HepG2 (cell line): ENCODE measurements at regions not wholly inside any gene's neighbourhood (a gene's known extent, or its start where the extent isn't known, plus 50 kb on each side); places are given as distances from the start of the nearest gene placed in this dataset.
A peak's percentile ranks its signal among the peaks of the same experiment; 100 is the strongest.

Experiments
- ARID5B ChIP-seq: IDR thresholded peaks from 2 replicates; pipeline ENCODE4 v1.4.0; 2020; ENCODE audit warnings: mild to moderate bottlenecking, missing genetic modification reagents
- DR1 ChIP-seq: sonication (generic); formaldehyde crosslinking; IDR thresholded peaks from 2 replicates; pipeline ENCODE4 v1.8.0; 2021; ENCODE audit warnings: mild to moderate bottlenecking, missing genetic modification reagents, inconsistent platforms
- FOSL1 ChIP-seq: sonication (generic); formaldehyde crosslinking; IDR thresholded peaks from 2 replicates; pipeline ENCODE4 v1.9.0; 2021; ENCODE audit warnings: missing genetic modification reagents, borderline replicate concordance
- FOSL2 ChIP-seq: sonication (generic); formaldehyde crosslinking; IDR thresholded peaks from 2 replicates; pipeline ENCODE4 v1.4.0; 2020; ENCODE audit warnings: missing genetic modification reagents
- FOXP4 ChIP-seq: sonication (generic); formaldehyde crosslinking; IDR thresholded peaks from 2 replicates; pipeline ENCODE4 v1.4.0; 2020; ENCODE audit warnings: missing genetic modification reagents
- HDAC2 ChIP-seq: sonication (generic); formaldehyde crosslinking; IDR thresholded peaks from 2 replicates; pipeline ENCODE4 v1.4.0; 2020; ENCODE audit warnings: missing genetic modification reagents
- JUND ChIP-seq: sonication (generic); formaldehyde crosslinking; IDR thresholded peaks from 2 replicates; pipeline ENCODE4 v1.8.0; 2022; ENCODE audit warnings: mild to moderate bottlenecking, missing genetic modification reagents
- POLR2A ChIP-seq, 2 experiments: IDR thresholded peaks; 2 replicates each; pipeline ENCODE4 v1.6.1; 2011; ENCODE audit warnings: low read depth in 2 of 2, low read length in 2 of 2, mild to moderate bottlenecking in 1 of 2, moderate library complexity in 1 of 2; ENCODE audit not compliant: insufficient read depth in 1 of 2
- RARG ChIP-seq: sonication (generic); formaldehyde crosslinking; IDR thresholded peaks from 2 replicates; pipeline ENCODE4 v1.4.0; 2020; ENCODE audit warnings: low read depth, mild to moderate bottlenecking, missing genetic modification reagents
- RFXAP ChIP-seq: sonication (generic); formaldehyde crosslinking; IDR thresholded peaks from 2 replicates; pipeline ENCODE4 v1.4.0; 2020; ENCODE audit warnings: missing genetic modification reagents, borderline replicate concordance
- SIN3B ChIP-seq: fragments of 150-350 bp; IDR thresholded peaks from 2 replicates; pipeline ENCODE4 v1.6.1; 2014; ENCODE audit warnings: low read length
- SIX4 ChIP-seq: sonication (generic); formaldehyde crosslinking; IDR thresholded peaks from 2 replicates; pipeline ENCODE4 v1.4.0; 2020; ENCODE audit warnings: missing genetic modification reagents
- TAF1 ChIP-seq: sonication (generic); formaldehyde crosslinking; IDR thresholded peaks from 2 replicates; pipeline ENCODE4 v1.4.0; 2020; ENCODE audit warnings: missing genetic modification reagents
- TCF7 ChIP-seq: sonication (generic); IDR thresholded peaks from 2 replicates; pipeline ENCODE4 v1.6.1; 2016; ENCODE audit warnings: antibody characterized with exemption, low read depth
- ZC3H13 ChIP-seq: sonication (generic); formaldehyde crosslinking; IDR thresholded peaks from 2 replicates; pipeline ENCODE4 v1.8.1; 2023; ENCODE audit warnings: mild to moderate bottlenecking, missing genetic modification reagents, moderate library complexity
- ZNF12 ChIP-seq: sonication (generic); formaldehyde crosslinking; IDR thresholded peaks from 2 replicates; pipeline ENCODE4 v1.5.0; 2020; ENCODE audit warnings: missing genetic modification reagents
- ZNF367 ChIP-seq: sonication (generic); formaldehyde crosslinking; IDR thresholded peaks from 2 replicates; pipeline ENCODE4 v1.4.0; 2020; ENCODE audit warnings: missing genetic modification reagents, borderline replicate concordance
- ZNF468 ChIP-seq: sonication (generic); formaldehyde crosslinking; IDR thresholded peaks from 2 replicates; pipeline ENCODE4 v1.8.0; 2022; ENCODE audit warnings: mild to moderate bottlenecking, moderate library complexity, missing genetic modification reagents
- ZNF660 ChIP-seq: sonication (generic); formaldehyde crosslinking; IDR thresholded peaks from 2 replicates; pipeline ENCODE4 v1.5.1; 2020; ENCODE audit warnings: mild to moderate bottlenecking, low read depth, missing genetic modification reagents, borderline replicate concordance
- TF ChIP-seq, protein P1 (sequence below): sonication (generic); formaldehyde crosslinking; IDR thresholded peaks from 2 replicates; pipeline ENCODE4 v1.4.0; 2020; ENCODE audit warnings: missing genetic modification reagents
- TF ChIP-seq, protein P2 (sequence below): sonication (generic); formaldehyde crosslinking; IDR thresholded peaks from 2 replicates; pipeline ENCODE4 v1.5.0; 2020; ENCODE audit warnings: missing genetic modification reagents
- TF ChIP-seq, protein P3 (sequence below): IDR thresholded peaks from 2 replicates; pipeline ENCODE4 v1.6.1; 2016; ENCODE audit warnings: low read depth, borderline replicate concordance

GRCh38 chr16:21520134-21521047 lies 79.0 kb upstream of the METTL9 start (continued):
- peak; percentile 97 for TF ChIP-seq RFXAP (CRISPR knock-in tag)
- TF ChIP-seq FOSL1, result peak; percentile 61; the same call in 1 of the 2 replicates
- TF ChIP-seq FOXP4 (CRISPR knock-in tag), result peak; percentile 88
- peak; percentile 88 for TF ChIP-seq FOSL2 (CRISPR knock-in tag)
- peak; percentile 28; the same call in 1 of the 2 replicates for TF ChIP-seq TCF7
- peak; percentile 97 for TF ChIP-seq ARID5B
- TF ChIP-seq RARG (CRISPR knock-in tag), result 0 out of 2 replicates have a peak, but pooled peaks have one; percentile 21
- peak; percentile 98; the same call in 1 of the 2 replicates for TF ChIP-seq ZNF367 (CRISPR knock-in tag)
- TF ChIP-seq, protein P1, sequence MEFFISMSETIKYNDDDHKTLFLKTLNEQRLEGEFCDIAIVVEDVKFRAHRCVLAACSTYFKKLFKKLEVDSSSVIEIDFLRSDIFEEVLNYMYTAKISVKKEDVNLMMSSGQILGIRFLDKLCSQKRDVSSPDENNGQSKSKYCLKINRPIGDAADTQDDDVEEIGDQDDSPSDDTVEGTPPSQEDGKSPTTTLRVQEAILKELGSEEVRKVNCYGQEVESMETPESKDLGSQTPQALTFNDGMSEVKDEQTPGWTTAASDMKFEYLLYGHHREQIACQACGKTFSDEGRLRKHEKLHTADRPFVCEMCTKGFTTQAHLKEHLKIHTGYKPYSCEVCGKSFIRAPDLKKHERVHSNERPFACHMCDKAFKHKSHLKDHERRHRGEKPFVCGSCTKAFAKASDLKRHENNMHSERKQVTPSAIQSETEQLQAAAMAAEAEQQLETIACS, result peak; percentile 75
- peak; percentile 96; the same call in 1 of the 2 replicates for TF ChIP-seq ZNF660 (CRISPR knock-in tag)
- TF ChIP-seq TAF1 (CRISPR knock-in tag), result peak; percentile 67
- peak; percentile 98 for TF ChIP-seq ZC3H13 (CRISPR knock-in tag)
- TF ChIP-seq, protein P2, sequence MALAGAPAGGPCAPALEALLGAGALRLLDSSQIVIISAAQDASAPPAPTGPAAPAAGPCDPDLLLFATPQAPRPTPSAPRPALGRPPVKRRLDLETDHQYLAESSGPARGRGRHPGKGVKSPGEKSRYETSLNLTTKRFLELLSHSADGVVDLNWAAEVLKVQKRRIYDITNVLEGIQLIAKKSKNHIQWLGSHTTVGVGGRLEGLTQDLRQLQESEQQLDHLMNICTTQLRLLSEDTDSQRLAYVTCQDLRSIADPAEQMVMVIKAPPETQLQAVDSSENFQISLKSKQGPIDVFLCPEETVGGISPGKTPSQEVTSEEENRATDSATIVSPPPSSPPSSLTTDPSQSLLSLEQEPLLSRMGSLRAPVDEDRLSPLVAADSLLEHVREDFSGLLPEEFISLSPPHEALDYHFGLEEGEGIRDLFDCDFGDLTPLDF (CRISPR knock-in tag), result peak; percentile 85
- TF ChIP-seq JUND (CRISPR knock-in tag), result peak; percentile 71; the same call in 1 of the 2 replicates
- TF ChIP-seq DR1 (CRISPR knock-in tag), result peak; percentile 98
- peak; percentile 93 for TF ChIP-seq HDAC2 (CRISPR knock-in tag)
- TF ChIP-seq, protein P3, sequence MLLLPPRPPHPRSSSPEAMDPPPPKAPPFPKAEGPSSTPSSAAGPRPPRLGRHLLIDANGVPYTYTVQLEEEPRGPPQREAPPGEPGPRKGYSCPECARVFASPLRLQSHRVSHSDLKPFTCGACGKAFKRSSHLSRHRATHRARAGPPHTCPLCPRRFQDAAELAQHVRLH, result peak; percentile 100
- 0 out of 2 replicates have a peak, but pooled peaks have one; percentile 18 for TF ChIP-seq SIN3B
- peak; percentile 98 for TF ChIP-seq ZNF468
- peak; percentile 79 for TF ChIP-seq ZNF12 (CRISPR knock-in tag)
- TF ChIP-seq SIX4 (CRISPR knock-in tag), result peak; percentile 86
- TF ChIP-seq POLR2A (IDR thresholded peaks at IDR 0.05; ENCODE audit: insufficient read depth in 1 of 2, low read depth in 2 of 2, low read length in 2 of 2), result peak in 1 of 2 experiments; percentile 80; a peak in 2 of 4 replicates
